Kidney epithelial cell (primary cell): ENCODE measurements at regions not wholly inside any gene's neighbourhood (a gene's known extent, or its start where the extent isn't known, plus 50 kb on each side); places are given as distances from the start of the nearest gene placed in this dataset.

Source experiments
- DNase-seq: peaks from one replicate; pipeline ENCODE4 v3.0.0-alpha.2; 2010; ENCODE audit warnings: low read depth
- H3K27me3 ChIP-seq: 2 replicates; pipeline ENCODE4 v1.6.0; 2011; ENCODE audit warnings: low read length; ENCODE audit not compliant: control insufficient read depth, insufficient read depth
- H3K36me3 ChIP-seq: 2 replicates; pipeline ENCODE4 v1.5.1; 2011; ENCODE audit warnings: low read length; ENCODE audit not compliant: control insufficient read depth, insufficient read depth
- H3K4me3 ChIP-seq: 2 replicates; pipeline ENCODE4 v1.5.1; 2011; ENCODE audit warnings: low read depth, mild to moderate bottlenecking, control low read depth, low read length
- CTCF ChIP-seq: IDR thresholded peaks from 2 replicates; pipeline ENCODE4 v1.5.1; 2011; ENCODE audit warnings: mild to moderate bottlenecking, moderate library complexity, low read length, control low read depth, inconsistent platforms; ENCODE audit not compliant: insufficient read depth, poor library complexity, severe bottlenecking

GRCh38 chr3:112745567-112746248 is 101.0 kb downstream of the CD200R1L start:
- no peak for TF ChIP-seq CTCF
- no peak for DNase-seq
- Histone ChIP-seq H3K27me3 (no peaks in the 10 kb centered on the region), H3K4me3 (no peak overlapping the region), H3K36me3 (no peaks in the 10 kb centered on the region)

GRCh38 chr3:112744825-112745566 is 101.7 kb downstream of the CD200R1L start:
- DNase-seq, result no peak
- Histone ChIP-seq H3K27me3 (no peaks in the 10 kb centered on the region), H3K36me3 (no peaks in the 10 kb centered on the region), H3K4me3 (no peak overlapping the region)
- no peak for TF ChIP-seq CTCF

GRCh38 chr3:112744106-112744505 is 102.6 kb downstream of the CD200R1L start:
- DNase-seq, result no peak
- no peak overlapping the region for H3K4me3 ChIP-seq
- H3K27me3 ChIP-seq, result no peaks in the 10 kb centered on the region
- no peak for TF ChIP-seq CTCF
- H3K36me3 ChIP-seq, result no peaks in the 10 kb centered on the region

GRCh38 chr3:112742934-112743333 is 102.0 kb upstream of the CCDC80 start:
- no peak for DNase-seq
- Histone ChIP-seq H3K36me3 (no peaks in the 10 kb centered on the region), H3K4me3 (no peak overlapping the region), H3K27me3 (no peaks in the 10 kb centered on the region)
- no peak for TF ChIP-seq CTCF

DNA sequence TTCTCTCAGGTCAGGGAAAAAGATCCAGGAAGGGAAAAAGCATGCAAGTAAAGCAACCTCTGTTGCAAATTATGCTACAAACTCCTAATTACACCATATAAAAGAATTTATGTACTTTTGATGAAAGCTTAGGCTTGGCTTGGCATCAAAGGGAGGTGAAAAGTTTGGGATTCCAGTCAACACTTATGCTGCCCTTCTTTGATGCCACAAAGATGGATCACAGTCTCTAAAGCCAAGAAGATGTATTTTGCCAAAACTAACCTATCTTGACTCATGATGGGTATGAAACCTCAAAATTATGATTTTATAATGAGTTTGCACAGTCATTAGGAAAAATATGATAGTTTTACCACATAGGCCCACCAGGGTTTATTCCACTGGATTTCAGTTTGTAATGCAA is 101.0 kb upstream of the CCDC80 start:
- no peaks in the 10 kb centered on the region for H3K36me3 ChIP-seq
- H3K4me3 ChIP-seq, result no peak overlapping the region
- no peak for TF ChIP-seq CTCF
- DNase-seq, result no peak
- no peaks in the 10 kb centered on the region for H3K27me3 ChIP-seq
